H1 (cell line): ENCODE measurements at regions not wholly inside any gene's neighbourhood (a gene's known extent, or its start where the extent isn't known, plus 50 kb on each side); places are given as distances from the start of the nearest gene placed in this dataset.

Experiments
- CTCF ChIA-PET: fragments of 300-600 bp; sonication (Branson Sonifier 250); formaldehyde crosslinking; loops from one replicate; lab custom pipeline; 2021; ENCODE audit not compliant: partially characterized antibody; lab: Charles Lee
- POLR2A ChIA-PET: fragments of 300-600 bp; sonication (Branson Sonifier 250); formaldehyde crosslinking; loops from one replicate; lab custom pipeline; 2021; ENCODE audit warnings: inconsistent platforms; ENCODE audit not compliant: partially characterized antibody; lab: Charles Lee
- DNase-seq, 2 experiments: peaks; one replicate each; pipeline versions ENCODE4 v3.0.0 to v3.0.0-alpha.2; 2010 to 2022; ENCODE audit warnings: low spot score in 2 of 2, low read depth in 1 of 2, mixed read lengths in 1 of 2
- FAIRE-seq: peaks from 2 replicates; lab custom pipeline; 2011; peaks lifted over from hg19 to GRCh38; lab: Jason Lieb, UNC
- H2AFZ ChIP-seq: 2 replicates; pipeline ENCODE4 v1.8.1; 2012; ENCODE audit warnings: low read length, inconsistent platforms
- H2AK5ac ChIP-seq: 2 replicates; pipeline ENCODE4 v1.6.1; 2013; ENCODE audit warnings: low read depth, low read length
- H2BK120ac ChIP-seq: replicated peaks from 2 replicates; pipeline ENCODE3; 2013; ENCODE audit warnings: low read depth, low read length, inconsistent platforms
- H2BK12ac ChIP-seq: 2 replicates; pipeline ENCODE4 v1.6.1; 2013; ENCODE audit warnings: low read depth, low read length
- H2BK15ac ChIP-seq: 2 replicates; pipeline ENCODE4 v1.6.1; 2013; ENCODE audit warnings: low read length
- H2BK20ac ChIP-seq: 2 replicates; pipeline ENCODE4 v1.6.1; 2013; ENCODE audit warnings: low read length
- H2BK5ac ChIP-seq: 2 replicates; pipeline ENCODE4 v1.6.1; 2013; ENCODE audit warnings: low read depth, low read length
- H3K14ac ChIP-seq: 2 replicates; pipeline ENCODE4 v1.6.1; 2013; ENCODE audit warnings: inconsistent platforms; ENCODE audit not compliant: insufficient read length
- H3K18ac ChIP-seq: 2 replicates; pipeline ENCODE4 v1.6.1; 2013; ENCODE audit warnings: low read length; ENCODE audit errors: extremely low read depth
- H3K23ac ChIP-seq: 2 replicates; pipeline ENCODE4 v1.6.1; 2013; ENCODE audit warnings: inconsistent platforms; ENCODE audit not compliant: insufficient read length
- H3K23me2 ChIP-seq: 2 replicates; pipeline ENCODE4 v1.6.1; 2013; ENCODE audit warnings: low read depth, low read length
- H3K27ac ChIP-seq: 2 replicates; pipeline ENCODE4 v1.6.1; 2011; ENCODE audit warnings: low read depth, low read length, inconsistent platforms
- H3K27me3 ChIP-seq, 4 experiments: replicated peaks in 1 of 4; 1 replicate in 1 of 4; 2 replicates in 3 of 4; pipeline versions ENCODE4 v1.6.1 to v1.8.1; 2011 to 2013; ENCODE audit warnings: low read length in 3 of 4, mild to moderate bottlenecking in 3 of 4, inconsistent platforms in 2 of 4, mixed read lengths in 2 of 4, moderate library complexity in 1 of 4; ENCODE audit not compliant: control insufficient read depth in 3 of 4, insufficient read depth in 3 of 4; ENCODE audit errors: extremely low read depth in 1 of 4
- H3K36me3 ChIP-seq, 4 experiments: 2 replicates each; pipeline versions ENCODE4 v1.6.1 to v1.8.1; 2011 to 2013; ENCODE audit warnings: mild to moderate bottlenecking in 4 of 4, low read length in 3 of 4, moderate library complexity in 2 of 4, control low read depth in 1 of 4, inconsistent platforms in 1 of 4; ENCODE audit not compliant: insufficient read depth in 4 of 4, control insufficient read depth in 2 of 4
- H3K4ac ChIP-seq: replicated peaks from 2 replicates; pipeline ENCODE3; 2013; ENCODE audit warnings: low read length, low read depth, mixed read lengths, inconsistent platforms; ENCODE audit not compliant: insufficient read length
- H3K4me1 ChIP-seq, 4 experiments: replicated peaks in 1 of 4; 1 replicate in 1 of 4; 2 replicates in 3 of 4; pipeline versions ENCODE4 v1.6.1 to v1.8.1; 2011 to 2013; ENCODE audit warnings: low read length in 3 of 4, inconsistent platforms in 2 of 4, mixed read lengths in 1 of 4; ENCODE audit not compliant: insufficient read depth in 4 of 4, control insufficient read depth in 3 of 4
- H3K4me2 ChIP-seq, 2 experiments: 2 replicates each; pipeline versions ENCODE4 v1.6.1 to v1.8.1; 2011 to 2013; ENCODE audit warnings: low read depth in 2 of 2, low read length in 2 of 2, control low read depth in 1 of 2, inconsistent platforms in 1 of 2, mild to moderate bottlenecking in 1 of 2; ENCODE audit not compliant: insufficient read depth in 1 of 2
- H3K4me3 ChIP-seq, 4 experiments: fragments of 200-600, 300-600 bp in 1 of 4; sonication (generic), shearing (Covaris generic), sonication (Bioruptor Twin) in 1 of 4; 2 replicates each; pipeline versions ENCODE4 v1.5.1 to v1.8.1; 2011 to 2016; ENCODE audit warnings: low read length in 4 of 4, low read depth in 3 of 4, control low read depth in 2 of 4, inconsistent platforms in 2 of 4, mild to moderate bottlenecking in 2 of 4, mixed read lengths in 1 of 4, moderate library complexity in 1 of 4; ENCODE audit not compliant: insufficient read depth in 2 of 4; ENCODE audit errors: extremely low read depth in 1 of 4
- H3K56ac ChIP-seq: replicated peaks from 2 replicates; pipeline ENCODE3; 2013; ENCODE audit warnings: low read depth, mild to moderate bottlenecking, mixed read lengths, low read length, inconsistent platforms; ENCODE audit not compliant: insufficient read length
- H3K79me1 ChIP-seq: 2 replicates; pipeline ENCODE4 v1.6.1; 2013; ENCODE audit warnings: low read depth, low read length, control low read depth
- H3K79me2 ChIP-seq, 2 experiments: 2 replicates each; pipeline versions ENCODE4 v1.6.1 to v1.8.1; 2012 to 2013; ENCODE audit warnings: low read length in 2 of 2, mild to moderate bottlenecking in 2 of 2, inconsistent platforms in 1 of 2; ENCODE audit not compliant: insufficient read depth in 2 of 2, control insufficient read depth in 1 of 2
- H3K9ac ChIP-seq, 4 experiments: replicated peaks in 1 of 4; 1 replicate in 1 of 4; 2 replicates in 3 of 4; pipeline versions ENCODE4 v1.6.1 to v1.8.1; 2011 to 2013; ENCODE audit warnings: low read depth in 3 of 4, low read length in 3 of 4, control low read depth in 2 of 4, mild to moderate bottlenecking in 2 of 4, moderate library complexity in 2 of 4, inconsistent platforms in 1 of 4; ENCODE audit errors: extremely low read depth in 1 of 4
- H3K9me3 ChIP-seq, 2 experiments: 2 replicates each; pipeline versions ENCODE4 v1.6.1 to v1.8.1; 2012 to 2013; ENCODE audit warnings: mild to moderate bottlenecking in 2 of 2, moderate library complexity in 2 of 2, control low read depth in 1 of 2, inconsistent platforms in 1 of 2, low read depth in 1 of 2, low read length in 1 of 2, mixed read lengths in 1 of 2; ENCODE audit not compliant: insufficient read depth in 2 of 2
- H4K20me1 ChIP-seq, 2 experiments: replicated peaks in 1 of 2; 2 replicates each; pipeline versions ENCODE3 to v1.8.1; 2011 to 2013; ENCODE audit warnings: inconsistent platforms in 2 of 2, low read length in 2 of 2, mild to moderate bottlenecking in 1 of 2; ENCODE audit not compliant: insufficient read depth in 2 of 2, control insufficient read depth in 1 of 2
- H4K5ac ChIP-seq: 2 replicates; pipeline ENCODE4 v1.6.1; 2013; ENCODE audit warnings: low read length, low read depth, mixed read lengths, inconsistent platforms; ENCODE audit not compliant: insufficient read length
- H4K8ac ChIP-seq: 2 replicates; pipeline ENCODE4 v1.8.0; 2013; ENCODE audit warnings: mild to moderate bottlenecking, moderate library complexity, low read length, inconsistent platforms; ENCODE audit not compliant: insufficient read depth; ENCODE audit errors: extremely low read depth
- H4K91ac ChIP-seq: replicated peaks from 2 replicates; pipeline ENCODE3; 2013; ENCODE audit warnings: low read length, mixed read lengths, inconsistent platforms; ENCODE audit not compliant: insufficient read length
- BCL11A ChIP-seq, 2 experiments: IDR thresholded peaks; one replicate each; pipeline ENCODE4 v1.6.1; 2011; ENCODE audit warnings: low read depth in 2 of 2, low read length in 2 of 2, mild to moderate bottlenecking in 2 of 2
- CBX5 ChIP-seq: fragments of 300-800, 300-1000 bp; sonication (generic); IDR thresholded peaks from 2 replicates; pipeline ENCODE4 v1.7.1; 2016; ENCODE audit warnings: antibody characterized with exemption, low read length, low read depth
- CHD2 ChIP-seq: IDR thresholded peaks from 2 replicates; pipeline ENCODE4 v1.6.1; 2012; ENCODE audit warnings: low read length, improper control_type of control experiment
- GABPA ChIP-seq: IDR thresholded peaks from 2 replicates; pipeline ENCODE4 v1.6.1; 2011; ENCODE audit warnings: mild to moderate bottlenecking, low read length, moderate library complexity, borderline replicate concordance; ENCODE audit not compliant: insufficient read depth
- HDAC6 ChIP-seq: IDR thresholded peaks from one replicate; pipeline ENCODE4 v1.7.1; 2012; ENCODE audit warnings: low read depth, mild to moderate bottlenecking, inconsistent platforms, low read length, moderate library complexity
- KDM1A ChIP-seq: fragments of 200-600, 300-600 bp; sonication (generic); IDR thresholded peaks from 2 replicates; pipeline ENCODE4 v1.7.1; 2016; ENCODE audit warnings: mild to moderate bottlenecking, low read length, borderline replicate concordance
- KDM4A ChIP-seq: IDR thresholded peaks from one replicate; pipeline ENCODE4 v1.7.1; 2012; ENCODE audit warnings: low read depth, mild to moderate bottlenecking, moderate library complexity, low read length, inconsistent platforms; ENCODE audit not compliant: severe bottlenecking
- MAX ChIP-seq: IDR thresholded peaks from 2 replicates; pipeline ENCODE4 v1.6.1; 2012; ENCODE audit warnings: inconsistent platforms
- POLR2A ChIP-seq, 2 experiments: IDR thresholded peaks; 1 replicate in 1 of 2; 2 replicates in 1 of 2; pipeline ENCODE4 v1.6.1; 2011; ENCODE audit warnings: low read depth in 2 of 2, low read length in 2 of 2, mild to moderate bottlenecking in 2 of 2; ENCODE audit errors: control extremely low read depth in 1 of 2
- SP1 ChIP-seq: IDR thresholded peaks from 2 replicates; pipeline ENCODE4 v1.6.1; 2011; ENCODE audit warnings: low read depth, low read length
- SP2 ChIP-seq: IDR thresholded peaks from 2 replicates; pipeline ENCODE4 v1.6.1; 2012; ENCODE audit warnings: mild to moderate bottlenecking, low read length, inconsistent platforms
- TAF1 ChIP-seq: IDR thresholded peaks from 2 replicates; pipeline ENCODE4 v1.6.1; 2011; ENCODE audit warnings: mild to moderate bottlenecking, low read depth, low read length
- WGBS, 2 experiments: shearing (Covaris generic) in 1 of 2; methylation state at CpG; one replicate each; pipeline versions ENCODE4 v1.1.6 to v1.1.7; 2013 to 2015; ENCODE audit warnings: low lambda C conversion rate in 2 of 2, mixed read lengths in 2 of 2, inconsistent platforms in 1 of 2, low coverage in 1 of 2, missing lambda C conversion rate in 1 of 2; ENCODE audit not compliant: insufficient replicate concordance in 2 of 2, insufficient coverage in 1 of 2, insufficient read length in 1 of 2; ENCODE audit errors: extremely low coverage in 1 of 2, missing lambda C conversion rate in 1 of 2; 5-methylcytosine and 5-hydroxymethylcytosine counted together

- Histone ChIP-seq H2AFZ (no peak overlapping the region), H3K23ac (no peak overlapping the region), H2BK12ac (peak overlapping the region; percentile 55; the same call in 1 of the 2 replicates), H3K4me3 (no peak overlapping the region), H4K8ac (no peak overlapping the region), H2AK5ac (no peak overlapping the region), H3K9me3 (no peaks in the 10 kb centered on the region), H3K9ac (no peak overlapping the region), H3K14ac (no peak overlapping the region), H2BK20ac (peak overlapping the region; percentile 48; the same call in 1 of the 2 replicates), H2BK120ac (no peak overlapping the region), H3K4me2 (no peak overlapping the region), H3K27ac (no peak overlapping the region), H2BK5ac (no peak overlapping the region), H3K23me2 (no peaks in the 10 kb centered on the region), H4K5ac (no peak overlapping the region), H3K4ac (no peak overlapping the region), H3K36me3 (no peaks in the 10 kb centered on the region), H2BK15ac (no peak overlapping the region), H3K79me1 (no peaks in the 10 kb centered on the region), H3K27me3 (no peaks in the 10 kb centered on the region), H4K20me1 (no peaks in the 10 kb centered on the region), H3K4me1 (peaks cover 0 to 11% (median 4%) of the 10 kb centered on the region in 4 experiments; a peak in 4 of 7 replicates), H4K91ac (no peak overlapping the region), H3K56ac (no peak overlapping the region), H3K79me2 (no peaks in the 10 kb centered on the region), H3K18ac (no peak overlapping the region)
- ChIA-PET CTCF (interaction anchor here (0.8 to 3.5 kb wide), 8 partner anchors 16 to 469 kb away, joined by 3 to 17 read pairs (median 5); no protein-coding TSS in a partner anchor), POLR2A (interaction anchor here (0.9 kb wide), 1 partner anchor 38 kb away, joined by 3 read pairs; no protein-coding TSS in a partner anchor)
- FAIRE-seq (no peak), DNase-seq (peak in 1 of 2 experiments; percentile 33)
- TF ChIP-seq MAX (no peak), SP1 (no peak), GABPA (no peak), KDM4A (no peak), KDM1A (no peak), POLR2A (IDR thresholded peaks at IDR 0.05; ENCODE audit: control extremely low read depth in 1 of 2, low read depth in 2 of 2, low read length in 2 of 2) (no peak), SP2 (no peak), CBX5 (no peak), TAF1 (no peak), CHD2 (no peak), BCL11A (IDR thresholded peaks at IDR 0.05; ENCODE audit: low read depth in 2 of 2, low read length in 2 of 2) (no peak), HDAC6 (no peak)
- 87% methylated on average over 16 of the region's 20 CpGs; no CpG with 5 or more reads in 1 of the 2 experiments for WGBS, 2 experiments
Measured at GRCh38 chr3:194250098-194251002, 100.8 kb downstream of the CPN2 start.
